ENCODE measurements at regions not wholly inside any gene's neighbourhood (a gene's known extent, or its start where the extent isn't known, plus 50 kb on each side); places are given as distances from the start of the nearest gene placed in this dataset.

- Histone ChIP-seq H2BK120ac (ENCODE audit: low read depth, low read length) (no peak overlapping the region), H2AFZ (replicated peaks; ENCODE audit: low read length, poor library complexity) (no peak overlapping the region), H3K4me3 (ENCODE audit: insufficient read depth, low read depth, low read length) (no peak overlapping the region), H4K5ac (ENCODE audit: low read depth, low read length) (no peak overlapping the region), H3K18ac (ENCODE audit: low read depth, low read length) (no peak overlapping the region), H4K91ac (ENCODE audit: insufficient read depth, low read depth, low read length) (no peak overlapping the region), H3K4ac (ENCODE audit: low read depth, low read length) (no peak overlapping the region), H2BK20ac (ENCODE audit: low read depth, low read length) (no peak overlapping the region), H3K27me3 (ENCODE audit: control insufficient read depth, insufficient read depth, low read length) (no peaks in the 10 kb centered on the region), H3K79me1 (ENCODE audit: low read depth in 1 of 2, low read length in 2 of 2) (no peaks in the 10 kb centered on the region), H2AK5ac (ENCODE audit: low read depth, low read length) (no peak overlapping the region), H4K8ac (ENCODE audit: low read depth in 2 of 2, low read length in 2 of 2) (no peak overlapping the region), H3K9ac (ENCODE audit: low read depth, low read length) (no peak overlapping the region), H3K9me3 (ENCODE audit: control insufficient read depth, insufficient read depth, low read length) (no peaks in the 10 kb centered on the region), H2AK9ac (replicated peaks; ENCODE audit: low read depth, low read length, poor library complexity) (no peak overlapping the region), H3K56ac (ENCODE audit: extremely low read depth, insufficient read depth, low read length) (no peak overlapping the region), H3K36me3 (ENCODE audit: control insufficient read depth, insufficient read depth, low read length) (no peaks in the 10 kb centered on the region), H2BK15ac (ENCODE audit: low read depth, low read length) (no peak overlapping the region), H2BK5ac (ENCODE audit: low read depth, low read length, poor library complexity, severe bottlenecking) (no peak overlapping the region), H3K27ac (ENCODE audit: insufficient read depth, low read length) (no peak overlapping the region), H3K23ac (ENCODE audit: low read depth, low read length) (no peak overlapping the region), H3K9me1 (ENCODE audit: insufficient read depth, low read length) (no peaks in the 10 kb centered on the region), H4K20me1 (ENCODE audit: insufficient read depth, low read length) (no peaks in the 10 kb centered on the region), H3K14ac (replicated peaks; ENCODE audit: low read depth, low read length) (no peak overlapping the region), H3K4me1 (ENCODE audit: control insufficient read depth, insufficient read depth, low read length) (no peaks in the 10 kb centered on the region), H3K4me2 (ENCODE audit: low read depth, low read length) (no peak overlapping the region)
- ATAC-seq (ENCODE audit: low read depth): no peak
- WGBS, 2 experiments (ENCODE audit: extremely low coverage in 2 of 2, insufficient read length in 1 of 2): no CpG with 5 or more reads among the region's 1 CpG
- no peak for DNase-seq
- POLR2A ChIA-PET (ENCODE audit: unreplicated experiment): no interaction called here
- BruUV-seq (replicated peaks): no TSS peak
- intact Hi-C loops (cut with micrococcal nuclease) (no loop called here), in situ Hi-C loops (cut with MboI; ENCODE audit: low sequenced_read_pairs) (no loop called here), dilution Hi-C loops (cut with HindIII; ENCODE audit: low sequenced_read_pairs, unreplicated experiment) (no loop called here)
- CTCF ChIA-PET: no interaction called here
- TF ChIP-seq MAFK (IDR thresholded peaks at IDR 0.05; ENCODE audit: low read depth, low read length) (no peak), CHD1 (IDR thresholded peaks at IDR 0.05; ENCODE audit: low read depth, low read length) (no peak), USF2 (IDR thresholded peaks at IDR 0.05; ENCODE audit: low read depth, low read length) (no peak), CEBPB (IDR thresholded peaks at IDR 0.05; ENCODE audit: low read depth, low read length) (no peak), FOS (IDR thresholded peaks at IDR 0.05; ENCODE audit: low read depth, low read length) (no peak)
Observed at GRCh38 chr11:92099183-92099582, 125.4 kb upstream of the FAT3 start.

All from IMR-90 (cell line).